GM12891 (cell line): ENCODE measurements at regions not wholly inside any gene's neighbourhood (a gene's known extent, or its start where the extent isn't known, plus 50 kb on each side); places are given as distances from the start of the nearest gene placed in this dataset.
"Not testable (repeated sequence)": the region's sequence is repeated elsewhere in the genome, so short reads cannot be mapped to it uniquely, and the experiment has no call there.

Source experiments
- DNase-seq: peaks from one replicate; pipeline ENCODE4 v3.0.0; 2011; ENCODE audit warnings: low spot score; ENCODE audit not compliant: insufficient read length
- FAIRE-seq: peaks from 2 replicates; lab custom pipeline; 2011; peaks lifted over from hg19 to GRCh38; lab: Jason Lieb, UNC
- PAX5 ChIP-seq: IDR thresholded peaks from 2 replicates; pipeline ENCODE4 v1.6.1; 2011; ENCODE audit warnings: low read length, moderate library complexity, mild to moderate bottlenecking; ENCODE audit not compliant: insufficient read depth, severe bottlenecking
- POLR2A ChIP-seq: IDR thresholded peaks from 2 replicates; pipeline ENCODE4 v1.6.1; 2011; ENCODE audit warnings: low read depth, low read length, control low read depth
- POLR2AphosphoS5 ChIP-seq: IDR thresholded peaks from 2 replicates; pipeline ENCODE4 v1.6.1; 2011; ENCODE audit warnings: low read depth, low read length, control low read depth
- POU2F2 ChIP-seq: IDR thresholded peaks from 2 replicates; pipeline ENCODE4 v1.6.1; 2011; ENCODE audit warnings: low read depth, mild to moderate bottlenecking, control low read depth, low read length, moderate library complexity
- SPI1 ChIP-seq: IDR thresholded peaks from 2 replicates; pipeline ENCODE4 v1.6.1; 2011; ENCODE audit warnings: low read depth, low read length, control low read depth
- TAF1 ChIP-seq: IDR thresholded peaks from 2 replicates; pipeline ENCODE4 v1.6.1; 2011; ENCODE audit warnings: low read depth, low read length, control low read depth

GRCh38 chr9:7554699-7555098 lies 244.9 kb downstream of the DMAC1 start:
- FAIRE-seq = no peak
- TF ChIP-seq POLR2AphosphoS5 = no peak
- TF ChIP-seq SPI1 = no peak
- no peak for TF ChIP-seq TAF1
- no peak for TF ChIP-seq POLR2A
- TF ChIP-seq POU2F2 = no peak
- TF ChIP-seq PAX5 = no peak
- no peak for DNase-seq

DNA sequence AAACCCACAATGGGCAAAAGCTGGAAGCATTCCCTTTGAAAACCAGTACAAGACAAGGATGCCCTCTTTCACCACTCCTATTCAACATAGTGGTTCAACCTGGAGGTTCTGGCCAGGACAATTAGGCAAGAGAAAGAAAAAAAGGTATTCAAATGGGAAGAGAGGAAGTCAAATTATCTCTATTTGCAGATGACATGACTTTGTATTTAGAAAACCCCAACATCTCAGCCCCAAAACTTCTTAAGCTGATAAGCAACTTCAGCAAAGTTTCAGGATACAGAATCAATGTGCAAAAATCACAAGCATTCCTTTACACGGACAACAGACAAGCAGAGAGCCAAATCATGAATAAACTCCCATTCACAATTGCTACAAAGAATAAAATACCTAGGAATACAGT lies 246.9 kb downstream of the DMAC1 start:
- DNase-seq, FAIRE-seq: not testable (repeated sequence)

DNA sequence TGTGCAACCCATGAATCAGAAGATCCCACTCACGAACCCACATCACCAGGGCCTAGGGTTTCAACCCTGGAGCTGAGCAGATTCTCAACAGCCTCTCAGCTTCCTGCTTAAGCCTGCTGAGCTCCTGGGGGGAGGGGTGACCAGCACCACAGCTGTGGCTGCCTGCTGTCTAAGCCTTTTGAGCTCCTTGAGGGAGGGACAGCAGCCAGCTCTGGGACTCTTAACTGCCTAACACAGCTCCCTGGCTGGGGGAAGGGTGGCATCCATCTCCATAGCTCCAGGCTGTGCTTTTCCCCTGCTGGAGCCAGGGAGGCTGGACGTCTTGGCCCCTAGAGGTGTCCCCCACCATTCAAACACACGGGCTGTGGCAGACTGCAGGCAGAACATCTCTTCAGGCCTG lies 250.3 kb downstream of the DMAC1 start:
- FAIRE-seq (no peak), DNase-seq (no peak)
- no peak for TF ChIP-seq POLR2AphosphoS5
- TF ChIP-seq SPI1 = no peak
- TF ChIP-seq POU2F2 = no peak
- no peak for TF ChIP-seq TAF1
- TF ChIP-seq PAX5 = no peak
- no peak for TF ChIP-seq POLR2A

- no peak for TF ChIP-seq SPI1
- TF ChIP-seq POLR2AphosphoS5 = no peak
- TF ChIP-seq PAX5 = no peak
- no peak for TF ChIP-seq POU2F2
- no peak for TF ChIP-seq POLR2A
- no peak for TF ChIP-seq TAF1
- DNase-seq = no peak
- no peak for FAIRE-seq
Observed at GRCh38 chr9:7546261-7546660, 253.3 kb downstream of the DMAC1 start.

GRCh38 chr9:7545371-7546165 lies 254.0 kb downstream of the DMAC1 start:
- DNase-seq = no peak

DNA sequence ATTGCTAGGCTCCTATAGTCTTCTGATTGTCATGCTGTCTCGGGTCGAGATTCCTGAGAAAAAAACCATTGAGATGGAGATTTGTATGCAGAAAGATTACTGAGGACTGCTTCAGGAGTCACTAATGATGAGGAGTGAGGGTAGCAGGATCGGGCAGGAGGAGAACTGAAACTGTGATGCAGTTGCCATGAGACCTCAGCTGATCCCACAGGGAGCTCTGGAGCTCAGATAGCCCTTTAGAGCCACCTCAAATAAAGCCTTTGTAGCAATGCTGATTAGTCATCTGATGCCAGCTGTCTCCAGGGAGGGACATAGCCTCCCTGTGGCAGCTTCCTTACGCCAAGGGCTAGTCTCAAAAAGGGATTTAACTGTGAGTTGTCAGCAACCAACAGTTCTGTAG lies 256.9 kb downstream of the DMAC1 start:
- TF ChIP-seq SPI1 (no peak), PAX5 (no peak), POLR2A (no peak), POU2F2 (no peak), POLR2AphosphoS5 (no peak), TAF1 (no peak)
- FAIRE-seq = no peak
- DNase-seq = no peak

More at GRCh38 chr9:7545371-7546165, 254.0 kb downstream of the DMAC1 start:
- FAIRE-seq = no peak
- no peak for TF ChIP-seq TAF1
- no peak for TF ChIP-seq SPI1
- TF ChIP-seq POU2F2 = no peak
- no peak for TF ChIP-seq PAX5
- no peak for TF ChIP-seq POLR2A
- no peak for TF ChIP-seq POLR2AphosphoS5

DNA sequence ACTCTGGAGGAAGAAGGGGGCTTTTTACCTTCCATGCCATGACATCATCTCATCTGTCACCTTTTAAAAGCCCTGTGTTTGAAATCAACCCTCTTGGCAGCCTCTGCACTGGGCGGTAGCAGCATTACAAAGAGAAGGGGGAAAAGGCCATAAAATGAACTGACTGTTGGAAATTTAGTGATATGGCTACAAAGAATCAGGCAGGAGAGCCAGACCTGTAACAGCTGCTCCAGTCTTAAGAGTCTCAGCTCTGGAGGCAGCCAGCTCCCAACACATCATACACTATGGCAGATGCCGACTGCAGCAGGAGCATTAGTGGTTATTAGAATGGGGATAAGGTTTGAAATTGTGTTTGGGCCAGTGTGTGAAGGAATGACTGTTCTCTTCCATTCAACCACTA lies 257.5 kb downstream of the DMAC1 start:
- DNase-seq (no peak), FAIRE-seq (no peak)
- no peak for TF ChIP-seq SPI1

DNA sequence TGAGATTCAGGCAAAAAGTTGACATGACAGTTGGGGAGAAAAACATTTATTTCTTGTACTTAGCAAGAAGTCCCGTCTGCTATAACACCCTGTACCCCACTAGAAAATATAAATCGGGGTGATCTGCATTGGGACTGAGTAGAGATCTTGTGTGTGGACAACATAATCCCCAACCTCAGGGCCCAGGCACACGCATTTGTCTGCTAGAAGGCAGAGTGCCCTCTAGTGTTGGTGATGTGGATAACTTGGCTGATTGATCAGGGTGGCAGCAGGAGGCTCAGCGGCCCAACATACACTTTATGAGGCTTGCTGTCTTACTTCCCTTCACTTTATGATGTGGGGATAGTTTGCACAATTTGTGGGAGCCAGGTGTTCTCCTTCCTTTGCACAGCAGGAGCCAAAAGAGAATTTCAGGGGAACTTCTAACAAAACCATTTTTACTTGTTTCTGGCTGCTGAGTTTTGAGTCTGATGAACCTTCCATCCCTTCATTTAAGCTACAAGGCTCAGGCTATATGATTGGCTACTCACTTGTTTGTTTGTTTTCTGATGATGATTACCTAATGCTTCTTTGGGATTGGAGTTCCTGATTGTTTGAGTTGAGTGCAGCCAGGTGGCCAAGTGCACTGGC lies 263.2 kb downstream of the DMAC1 start:
- FAIRE-seq (peak; percentile 93), DNase-seq (peak; percentile 9)
- TF ChIP-seq PAX5 (no peak), SPI1 (no peak), POLR2A (no peak), TAF1 (no peak), POLR2AphosphoS5 (no peak), POU2F2 (no peak)

DNA sequence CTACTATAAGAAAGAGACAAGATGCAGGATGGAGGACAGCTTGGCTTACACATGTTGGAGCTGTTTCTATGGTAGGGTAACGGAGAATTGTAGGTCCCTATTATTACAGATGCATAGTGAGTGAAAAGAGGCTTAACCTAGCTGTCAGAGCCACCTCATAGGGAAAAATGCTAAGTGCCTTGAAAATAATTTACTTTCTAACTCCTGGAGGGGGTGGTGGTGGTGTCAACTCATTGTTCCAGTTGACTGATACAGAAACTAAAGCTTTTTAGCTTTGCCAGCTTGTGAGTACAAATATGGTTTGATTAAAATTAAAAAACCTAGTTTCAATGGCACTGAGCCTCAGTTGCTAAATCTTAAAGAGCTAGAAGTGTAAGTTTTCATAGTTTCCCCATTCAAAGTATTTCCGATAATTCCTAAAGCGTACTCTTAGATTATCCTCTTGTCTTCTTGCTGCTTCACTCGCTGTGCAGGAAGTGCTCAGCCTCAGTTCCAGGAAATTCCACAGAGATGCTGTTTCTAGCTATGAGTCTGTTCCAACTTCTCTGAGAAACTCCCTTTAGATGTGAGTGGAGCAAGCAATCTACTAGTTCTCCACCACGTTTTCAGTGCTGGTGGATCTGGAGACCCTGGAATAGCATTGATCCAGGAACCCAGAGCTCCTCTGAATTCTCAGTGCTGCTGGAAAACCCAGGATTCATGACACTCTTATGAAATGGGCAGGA lies 265.2 kb downstream of the DMAC1 start:
- DNase-seq (no peak), FAIRE-seq (no peak)
- no peak for TF ChIP-seq TAF1
- no peak for TF ChIP-seq POU2F2
- no peak for TF ChIP-seq SPI1
- TF ChIP-seq POLR2A = no peak
- TF ChIP-seq PAX5 = no peak
- TF ChIP-seq POLR2AphosphoS5 = no peak
